ENCODE measurements at regions not wholly inside any gene's neighbourhood (a gene's known extent, or its start where the extent isn't known, plus 50 kb on each side); places are given as distances from the start of the nearest gene placed in this dataset.

GRCh38 chr22:26904483-26904882, 247.1 kb downstream of the MIAT start:
- no peak overlapping the region for H3K4me3 ChIP-seq (ENCODE audit: low read depth, low read length)
- DNase-seq (ENCODE audit: low read depth) = no peak
- TF ChIP-seq MYC (IDR thresholded peaks at IDR 0.05; ENCODE audit: low read depth, low read length) (no peak), CTCF (IDR thresholded peaks at IDR 0.05; ENCODE audit: low read depth, low read length) (no peak), POLR2A (IDR thresholded peaks at IDR 0.05; ENCODE audit: extremely low read depth, insufficient read length) (no peak)

- no peak for DNase-seq (ENCODE audit: low read depth)
- TF ChIP-seq MAX (IDR thresholded peaks at IDR 0.05; ENCODE audit: low read depth, low read length) = no peak
- TF ChIP-seq CTCF (IDR thresholded peaks at IDR 0.05; ENCODE audit: low read depth, low read length) = no peak
- no peak for TF ChIP-seq MYC (IDR thresholded peaks at IDR 0.05; ENCODE audit: low read depth, low read length)
- TF ChIP-seq POLR2A (IDR thresholded peaks at IDR 0.05; ENCODE audit: extremely low read depth, insufficient read length) = no peak
- no peak overlapping the region for H3K4me3 ChIP-seq (ENCODE audit: low read depth, low read length)
Measured at GRCh38 chr22:26905076-26905475, 247.7 kb downstream of the MIAT start.

- TF ChIP-seq MYC (IDR thresholded peaks at IDR 0.05; ENCODE audit: low read depth, low read length) (no peak), POLR2A (IDR thresholded peaks at IDR 0.05; ENCODE audit: extremely low read depth, insufficient read length) (no peak), MAX (IDR thresholded peaks at IDR 0.05; ENCODE audit: low read depth, low read length) (no peak), CTCF (IDR thresholded peaks at IDR 0.05; ENCODE audit: low read depth, low read length) (no peak)
- DNase-seq (ENCODE audit: low read depth) = no peak
- no peak overlapping the region for H3K4me3 ChIP-seq (ENCODE audit: low read depth, low read length)
Measured at GRCh38 chr22:26905640-26906039, 248.3 kb downstream of the MIAT start.

- TF ChIP-seq MAX (IDR thresholded peaks at IDR 0.05; ENCODE audit: low read depth, low read length) = no peak
- no peak for TF ChIP-seq CTCF (IDR thresholded peaks at IDR 0.05; ENCODE audit: low read depth, low read length)
- no peak for TF ChIP-seq POLR2A (IDR thresholded peaks at IDR 0.05; ENCODE audit: extremely low read depth, insufficient read length)
- TF ChIP-seq MYC (IDR thresholded peaks at IDR 0.05; ENCODE audit: low read depth, low read length) = no peak
- no peak overlapping the region for H3K4me3 ChIP-seq (ENCODE audit: low read depth, low read length)
- DNase-seq (ENCODE audit: low read depth) = no peak
Measured at GRCh38 chr22:26906464-26906863, 249.1 kb downstream of the MIAT start.

- no peak for DNase-seq (ENCODE audit: low read depth)
- no peak overlapping the region for H3K4me3 ChIP-seq (ENCODE audit: low read depth, low read length)
- TF ChIP-seq CTCF (IDR thresholded peaks at IDR 0.05; ENCODE audit: low read depth, low read length) = no peak
- TF ChIP-seq MAX (IDR thresholded peaks at IDR 0.05; ENCODE audit: low read depth, low read length) = no peak
- no peak for TF ChIP-seq POLR2A (IDR thresholded peaks at IDR 0.05; ENCODE audit: extremely low read depth, insufficient read length)
- no peak for TF ChIP-seq MYC (IDR thresholded peaks at IDR 0.05; ENCODE audit: low read depth, low read length)
Measured at GRCh38 chr22:26907366-26907765, 250.0 kb downstream of the MIAT start.

GRCh38 chr22:26910845-26911244, 253.5 kb downstream of the MIAT start:
- TF ChIP-seq MAX (IDR thresholded peaks at IDR 0.05; ENCODE audit: low read depth, low read length) = no peak
- no peak for TF ChIP-seq MYC (IDR thresholded peaks at IDR 0.05; ENCODE audit: low read depth, low read length)
- TF ChIP-seq CTCF (IDR thresholded peaks at IDR 0.05; ENCODE audit: low read depth, low read length) = no peak
- no peak for TF ChIP-seq POLR2A (IDR thresholded peaks at IDR 0.05; ENCODE audit: extremely low read depth, insufficient read length)
- no peak for DNase-seq (ENCODE audit: low read depth)
- H3K4me3 ChIP-seq (ENCODE audit: low read depth, low read length) = no peak overlapping the region

Data from NB4 (cell line).